Calu3 (cell line): ENCODE measurements at regions not wholly inside any gene's neighbourhood (a gene's known extent, or its start where the extent isn't known, plus 50 kb on each side); places are given as distances from the start of the nearest gene placed in this dataset.

Experiments used
- BruUV-seq: library from RNA; stranded (reverse); fragments of 400-500 nt; replicated peaks from 2 replicates; lab custom pipeline; 2021; lab: Mats Ljungman, UMichigan
- CTCF ChIA-PET: fragments of 300-600 bp; sonication (Branson Sonifier 250); formaldehyde crosslinking; loops from one replicate; lab custom pipeline; 2022; ENCODE audit warnings: antibody characterized with exemption; lab: Charles Lee
- DNase-seq: peaks from one replicate; pipeline ENCODE4 v3.0.0; 2022
- H3K27ac Mint-ChIP-seq: one replicate; pipeline ENCODE4 v1.8.0; 2022; ENCODE audit warnings: mixed read lengths; ENCODE audit not compliant: unreplicated experiment
- H3K27me3 Mint-ChIP-seq: one replicate; pipeline ENCODE4 v1.8.0; 2022; ENCODE audit warnings: mixed read lengths; ENCODE audit not compliant: unreplicated experiment
- H3K36me3 Mint-ChIP-seq: one replicate; pipeline ENCODE4 v1.8.0; 2022; ENCODE audit warnings: mild to moderate bottlenecking, moderate library complexity, mixed read lengths; ENCODE audit not compliant: insufficient read depth, unreplicated experiment
- H3K4me1 Mint-ChIP-seq: one replicate; pipeline ENCODE4 v1.8.0; 2022; ENCODE audit warnings: mild to moderate bottlenecking, low read depth, mixed read lengths; ENCODE audit not compliant: unreplicated experiment
- H3K4me3 Mint-ChIP-seq: one replicate; pipeline ENCODE4 v1.8.0; 2022; ENCODE audit warnings: mild to moderate bottlenecking, low read depth, moderate library complexity, mixed read lengths; ENCODE audit not compliant: unreplicated experiment
- H3K9me3 Mint-ChIP-seq: one replicate; pipeline ENCODE4 v1.8.0; 2022; ENCODE audit warnings: low read depth, mixed read lengths; ENCODE audit not compliant: unreplicated experiment
- CTCF ChIP-seq: fragments of 200-600 bp; IDR thresholded peaks from one replicate; pipeline ENCODE4 v1.8.0; 2022; ENCODE audit warnings: antibody characterized with exemption; ENCODE audit not compliant: unreplicated experiment
- intact Hi-C: fragments of 100-400 bp; cut with micrococcal nuclease; formaldehyde crosslinking; loops from one replicate; pipeline ENCODE4 v1.10.0; 2022; ENCODE audit not compliant: unreplicated experiment

GRCh38 chr2:4528246-4528645, 824.9 kb downstream of the DCDC2C start:
- intact Hi-C loops = no loop called here
- CTCF ChIA-PET = no interaction called here
- no peaks in the 10 kb centered on the region for H3K27me3 Mint-ChIP-seq
- H3K27ac Mint-ChIP-seq = no peak overlapping the region
- no peaks in the 10 kb centered on the region for H3K4me1 Mint-ChIP-seq
- BruUV-seq = no TSS peak
- H3K9me3 Mint-ChIP-seq = peaks cover 19% of the 10 kb centered on the region
- DNase-seq = no peak
- TF ChIP-seq CTCF = no peak
- H3K36me3 Mint-ChIP-seq = no peaks in the 10 kb centered on the region
- no peak overlapping the region for H3K4me3 Mint-ChIP-seq

- no peaks in the 10 kb centered on the region for H3K27me3 Mint-ChIP-seq
- no TSS peak for BruUV-seq
- no peaks in the 10 kb centered on the region for H3K36me3 Mint-ChIP-seq
- CTCF ChIA-PET = no interaction called here
- no peak for DNase-seq
- no peak overlapping the region for H3K27ac Mint-ChIP-seq
- no peak for TF ChIP-seq CTCF
- H3K4me3 Mint-ChIP-seq = no peak overlapping the region
- intact Hi-C loops = no loop called here
- peaks cover 15% of the 10 kb centered on the region for H3K9me3 Mint-ChIP-seq
- H3K4me1 Mint-ChIP-seq = no peaks in the 10 kb centered on the region
Observed at GRCh38 chr2:4528773-4529172, 825.4 kb downstream of the DCDC2C start.

GRCh38 chr2:4529738-4530137, 826.4 kb downstream of the DCDC2C start:
- no peak overlapping the region for H3K27ac Mint-ChIP-seq
- CTCF ChIA-PET = no interaction called here

GRCh38 chr2:4530231-4530630, 826.9 kb downstream of the DCDC2C start:
- DNase-seq = no peak
- Mint-ChIP-seq H3K36me3 (no peaks in the 10 kb centered on the region), H3K4me1 (no peaks in the 10 kb centered on the region), H3K27me3 (no peaks in the 10 kb centered on the region), H3K4me3 (no peak overlapping the region), H3K27ac (no peak overlapping the region), H3K9me3 (peaks cover 13% of the 10 kb centered on the region)
- no TSS peak for BruUV-seq
- intact Hi-C loops = no loop called here
- no peak for TF ChIP-seq CTCF
- CTCF ChIA-PET = no interaction called here

More at GRCh38 chr2:4529738-4530137, 826.4 kb downstream of the DCDC2C start:
- H3K4me1 Mint-ChIP-seq = no peaks in the 10 kb centered on the region
- intact Hi-C loops = no loop called here
- BruUV-seq = no TSS peak
- DNase-seq = no peak
- no peak for TF ChIP-seq CTCF
- H3K4me3 Mint-ChIP-seq = no peak overlapping the region
- peaks cover 14% of the 10 kb centered on the region for H3K9me3 Mint-ChIP-seq
- no peaks in the 10 kb centered on the region for H3K27me3 Mint-ChIP-seq
- no peaks in the 10 kb centered on the region for H3K36me3 Mint-ChIP-seq
